GM12873 (cell line): ENCODE measurements at regions not wholly inside any gene's neighbourhood (a gene's known extent, or its start where the extent isn't known, plus 50 kb on each side); places are given as distances from the start of the nearest gene placed in this dataset.

ENCODE experiments used
- TF ChIP-seq, protein P1 (sequence below): IDR thresholded peaks from 2 replicates; pipeline ENCODE4 v1.5.1; 2012; ENCODE audit warnings: low read depth, mild to moderate bottlenecking, moderate library complexity, low read length, control low read depth; ENCODE audit not compliant: insufficient read depth; ENCODE audit errors: missing control alignments

DNA sequence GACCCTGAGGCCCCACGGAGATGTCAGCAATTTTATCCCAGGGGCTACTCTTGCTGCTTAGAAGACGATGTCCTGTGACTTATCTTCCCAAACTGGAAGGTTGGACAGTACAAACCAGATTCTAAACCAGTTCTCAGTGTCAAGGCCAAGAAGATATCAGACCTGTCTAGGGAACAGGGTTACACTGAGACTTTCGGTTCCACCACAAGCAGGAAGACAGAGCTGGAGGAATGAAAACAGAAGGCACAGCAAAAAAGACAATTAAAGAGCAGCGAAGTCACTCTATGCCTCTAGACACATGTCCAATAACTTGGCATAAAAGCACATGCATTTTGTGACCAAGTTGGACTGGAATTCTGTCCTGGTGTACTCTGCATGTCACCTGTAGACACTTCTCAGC, 73.4 kb upstream of the TMEM252 start:
- TF ChIP-seq, protein P1, sequence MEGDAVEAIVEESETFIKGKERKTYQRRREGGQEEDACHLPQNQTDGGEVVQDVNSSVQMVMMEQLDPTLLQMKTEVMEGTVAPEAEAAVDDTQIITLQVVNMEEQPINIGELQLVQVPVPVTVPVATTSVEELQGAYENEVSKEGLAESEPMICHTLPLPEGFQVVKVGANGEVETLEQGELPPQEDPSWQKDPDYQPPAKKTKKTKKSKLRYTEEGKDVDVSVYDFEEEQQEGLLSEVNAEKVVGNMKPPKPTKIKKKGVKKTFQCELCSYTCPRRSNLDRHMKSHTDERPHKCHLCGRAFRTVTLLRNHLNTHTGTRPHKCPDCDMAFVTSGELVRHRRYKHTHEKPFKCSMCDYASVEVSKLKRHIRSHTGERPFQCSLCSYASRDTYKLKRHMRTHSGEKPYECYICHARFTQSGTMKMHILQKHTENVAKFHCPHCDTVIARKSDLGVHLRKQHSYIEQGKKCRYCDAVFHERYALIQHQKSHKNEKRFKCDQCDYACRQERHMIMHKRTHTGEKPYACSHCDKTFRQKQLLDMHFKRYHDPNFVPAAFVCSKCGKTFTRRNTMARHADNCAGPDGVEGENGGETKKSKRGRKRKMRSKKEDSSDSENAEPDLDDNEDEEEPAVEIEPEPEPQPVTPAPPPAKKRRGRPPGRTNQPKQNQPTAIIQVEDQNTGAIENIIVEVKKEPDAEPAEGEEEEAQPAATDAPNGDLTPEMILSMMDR = no peak

DNA sequence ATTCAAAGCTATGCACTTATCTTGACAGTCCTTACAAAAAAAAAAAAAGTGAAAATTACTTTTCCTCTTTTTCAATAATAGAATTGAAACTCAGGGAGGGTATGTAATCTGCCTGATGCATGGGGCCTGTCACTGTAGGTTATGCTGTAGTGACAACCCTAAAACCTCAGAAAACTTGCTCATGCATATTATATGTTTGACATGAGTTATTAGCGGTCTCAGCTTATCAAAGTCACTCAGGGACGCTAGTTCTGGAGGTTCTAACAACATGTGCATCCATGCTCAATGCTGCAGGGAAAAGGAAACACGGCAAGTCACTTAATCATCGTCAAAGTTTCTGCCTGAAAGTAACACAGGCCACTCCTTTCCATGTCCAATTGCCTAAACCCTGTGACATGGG, 78.4 kb upstream of the TMEM252 start:
- TF ChIP-seq, protein P1 = no peak

- TF ChIP-seq, protein P1 = no peak
Observed at GRCh38 chr9:68619636-68620035, 79.0 kb upstream of the TMEM252 start.

GRCh38 chr9:68625559-68625958, 79.5 kb upstream of the PIP5K1B start:
- TF ChIP-seq, protein P1 = no peak

GRCh38 chr9:68626526-68626925, 78.5 kb upstream of the PIP5K1B start:
- TF ChIP-seq, protein P1 = no peak

DNA sequence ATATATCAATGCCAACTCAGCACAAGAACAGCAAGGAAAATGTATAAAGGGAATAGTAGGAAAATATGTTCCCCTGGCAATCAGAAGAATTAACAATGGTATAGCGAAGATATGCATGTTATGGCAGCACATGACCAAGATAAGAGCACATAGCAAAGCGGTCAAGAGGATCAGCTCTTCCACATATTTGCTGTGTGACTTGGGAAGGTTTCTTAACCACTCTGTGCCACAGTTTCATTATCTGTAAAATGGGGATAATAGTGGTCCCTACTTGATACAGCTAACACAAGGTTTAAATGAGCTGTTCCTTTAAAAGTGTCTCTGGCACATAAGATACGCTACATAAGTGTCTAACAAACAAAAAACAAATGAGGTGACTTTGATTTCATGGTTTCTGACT, 77.9 kb upstream of the PIP5K1B start:
- TF ChIP-seq, protein P1 = no peak

DNA sequence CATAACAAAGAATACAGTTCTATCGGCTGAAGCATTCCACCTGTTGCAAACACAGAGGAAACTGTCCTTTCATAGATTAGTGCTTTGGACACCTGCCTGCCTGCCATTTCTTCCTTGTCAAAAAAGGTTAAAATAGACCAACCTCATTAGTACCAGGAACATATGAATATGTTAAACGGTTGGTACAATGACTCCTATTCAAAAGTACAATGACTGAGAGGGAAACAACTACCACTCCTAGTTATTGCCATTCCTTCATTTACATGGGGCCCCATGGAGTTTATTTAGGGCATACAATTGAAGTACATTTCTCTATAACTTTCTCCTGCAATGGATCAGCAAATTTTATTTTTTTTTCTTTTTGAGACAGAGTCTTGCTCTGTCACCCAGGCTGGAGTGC, 77.4 kb upstream of the PIP5K1B start:
- TF ChIP-seq, protein P1 = no peak
